A673 (cell line): ENCODE measurements at regions not wholly inside any gene's neighbourhood (a gene's known extent, or its start where the extent isn't known, plus 50 kb on each side); places are given as distances from the start of the nearest gene placed in this dataset.

Experiments used
- BruUV-seq: library from RNA; stranded (reverse); fragments of 400-500 nt; replicated peaks from 2 replicates; lab custom pipeline; 2021; lab: Mats Ljungman, UMichigan
- CTCF ChIA-PET: fragments of 300-600 bp; sonication (Branson Sonifier 250); formaldehyde crosslinking; loops from one replicate; lab custom pipeline; 2022; ENCODE audit warnings: antibody characterized with exemption; lab: Charles Lee
- POLR2A ChIA-PET: fragments of 300-600 bp; sonication (Branson Sonifier 250); formaldehyde crosslinking; loops from one replicate; lab custom pipeline; 2022; ENCODE audit warnings: antibody characterized with exemption; ENCODE audit not compliant: low non-redundant PET; lab: Charles Lee
- DNase-seq: peaks from one replicate; pipeline ENCODE4 v3.0.0-alpha.2; 2015; ENCODE audit warnings: low spot score
- H3K27ac ChIP-seq: fragments of 200-600 bp; sonication (generic); 2 replicates; pipeline ENCODE4 v1.5.1; 2016; ENCODE audit warnings: mixed run types, low read depth, mild to moderate bottlenecking, mixed read lengths, antibody characterized with exemption, low read length; ENCODE audit not compliant: poor library complexity, severe bottlenecking
- H3K27me3 ChIP-seq: fragments of 200-600 bp; sonication (generic); replicated peaks from 2 replicates; pipeline ENCODE4 v1.6.1; 2017; ENCODE audit warnings: mixed run types, low read depth, mild to moderate bottlenecking, mixed read lengths, antibody characterized with exemption, low read length; ENCODE audit not compliant: insufficient read depth, poor library complexity
- H3K36me3 ChIP-seq: fragments of 200-600 bp; sonication (generic); 2 replicates; pipeline ENCODE4 v1.6.1; 2016; ENCODE audit warnings: mixed run types, mild to moderate bottlenecking, mixed read lengths, antibody characterized with exemption, low read length; ENCODE audit not compliant: insufficient read depth, poor library complexity, severe bottlenecking
- H3K4me1 ChIP-seq: fragments of 200-600 bp; sonication (generic); 2 replicates; pipeline ENCODE4 v1.6.1; 2017; ENCODE audit warnings: mixed run types, mild to moderate bottlenecking, mixed read lengths, antibody characterized with exemption, low read length; ENCODE audit not compliant: insufficient read depth, poor library complexity, severe bottlenecking
- H3K4me3 ChIP-seq: fragments of 200-600 bp; sonication (generic); 2 replicates; pipeline ENCODE4 v1.5.1; 2016; ENCODE audit warnings: low read depth, mixed run types, mild to moderate bottlenecking, mixed read lengths, low read length; ENCODE audit not compliant: poor library complexity, severe bottlenecking
- H3K9me3 ChIP-seq: fragments of 200-600 bp; sonication (generic); 2 replicates; pipeline ENCODE4 v1.6.1; 2016; ENCODE audit warnings: mixed run types, low read depth, mild to moderate bottlenecking, mixed read lengths, antibody characterized with exemption, low read length; ENCODE audit not compliant: poor library complexity, severe bottlenecking
- CTCF ChIP-seq: fragments of 300-800, 200-600 bp; sonication (generic); conservative IDR thresholded peaks from 2 replicates; pipeline ENCODE4 v1.5.1; 2017; ENCODE audit warnings: low read depth, mild to moderate bottlenecking, antibody characterized with exemption, low read length, moderate library complexity, mixed read lengths
- EZH2 ChIP-seq: fragments of 200-600 bp; sonication (generic); IDR thresholded peaks from 2 replicates; pipeline ENCODE4 v1.6.1; 2017; ENCODE audit warnings: borderline replicate concordance, low read depth, mild to moderate bottlenecking, mixed read lengths, antibody characterized with exemption, low read length; ENCODE audit not compliant: poor library complexity, severe bottlenecking
- intact Hi-C: fragments of 100-400 bp; cut with micrococcal nuclease; formaldehyde crosslinking; loops from one replicate; pipeline ENCODE4 v1.10.0; 2022; ENCODE audit not compliant: unreplicated experiment

- H3K4me1 ChIP-seq, result no peaks in the 10 kb centered on the region
- ChIA-PET POLR2A (no interaction called here), CTCF (no interaction called here)
- intact Hi-C loops, result no loop called here
- no TSS peak for BruUV-seq
- H3K9me3 ChIP-seq, result no peaks in the 10 kb centered on the region
- no peak overlapping the region for H3K4me3 ChIP-seq
- no peaks in the 10 kb centered on the region for H3K27me3 ChIP-seq
- no peak overlapping the region for H3K27ac ChIP-seq
- TF ChIP-seq CTCF (no peak), EZH2 (no peak)
- no peak for DNase-seq
- H3K36me3 ChIP-seq, result no peaks in the 10 kb centered on the region
Measured at GRCh38 chr11:114986365-114986764, 308.0 kb downstream of the NXPE2 start.

DNA sequence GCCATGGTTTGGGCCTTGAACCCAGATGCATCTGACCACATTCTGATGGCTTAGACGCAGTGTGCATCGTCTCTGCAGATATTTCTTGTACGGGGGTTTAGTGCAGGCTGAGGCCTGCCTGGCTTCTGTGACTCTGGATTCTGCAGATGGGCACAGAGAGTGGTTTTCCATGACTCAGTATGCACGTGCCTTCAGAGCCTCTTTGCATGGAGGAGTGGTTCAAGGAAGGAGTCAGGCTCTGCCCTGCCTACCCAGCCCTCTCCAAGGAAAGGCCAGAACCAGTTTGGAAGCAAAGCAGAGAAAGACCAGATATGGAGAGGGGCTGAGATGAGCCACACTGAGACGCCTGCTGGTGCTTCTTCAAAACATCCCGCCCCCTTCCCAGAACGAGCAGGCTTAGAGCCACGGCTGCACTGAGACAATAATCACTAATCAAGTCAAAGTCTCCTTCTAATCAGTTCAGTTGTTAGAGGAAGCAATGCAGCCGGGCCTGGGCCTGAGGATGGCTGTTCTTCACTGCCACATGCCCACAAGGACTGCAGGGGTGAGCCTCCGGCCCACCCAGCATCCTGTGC lies 308.9 kb downstream of the NXPE2 start:
- DNase-seq, result no peak
- Histone ChIP-seq H3K4me3 (no peak overlapping the region), H3K36me3 (no peaks in the 10 kb centered on the region), H3K4me1 (no peaks in the 10 kb centered on the region), H3K27me3 (peaks cover 5% of the 10 kb centered on the region), H3K9me3 (no peaks in the 10 kb centered on the region), H3K27ac (no peak overlapping the region)
- ChIA-PET POLR2A (no interaction called here), CTCF (no interaction called here)
- intact Hi-C loops, result no loop called here
- no TSS peak for BruUV-seq
- TF ChIP-seq EZH2 (no peak), CTCF (no peak)

DNA sequence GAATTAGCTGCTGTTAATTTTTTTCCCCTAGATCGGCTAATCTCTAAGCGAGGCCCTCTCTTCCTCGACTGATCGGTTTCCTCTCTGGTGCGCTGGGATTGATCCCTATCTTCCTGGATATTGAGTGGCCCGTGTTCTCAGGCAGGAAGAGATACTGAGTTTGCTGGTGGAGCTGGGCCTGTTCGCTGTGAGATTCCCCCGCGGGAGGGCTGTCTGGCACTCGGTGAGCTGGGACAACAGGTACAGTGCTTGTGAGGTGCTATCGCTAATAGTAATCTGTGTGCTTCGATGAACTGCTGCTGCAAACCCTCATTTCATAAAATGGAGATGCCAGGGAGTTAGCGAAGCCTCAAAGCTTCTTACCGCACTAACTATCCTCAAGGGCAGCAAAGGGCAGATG lies 310.3 kb downstream of the NXPE2 start:
- intact Hi-C loops, result no loop called here
- no peak for DNase-seq
- no peaks in the 10 kb centered on the region for H3K36me3 ChIP-seq
- no peak overlapping the region for H3K4me3 ChIP-seq
- H3K9me3 ChIP-seq, result no peaks in the 10 kb centered on the region
- ChIA-PET CTCF (no interaction called here), POLR2A (no interaction called here)
- TF ChIP-seq EZH2 (no peak), CTCF (no peak)
- H3K4me1 ChIP-seq, result no peaks in the 10 kb centered on the region
- no TSS peak for BruUV-seq
- H3K27me3 ChIP-seq, result peaks cover 5% of the 10 kb centered on the region
- H3K27ac ChIP-seq, result no peak overlapping the region
